ENCODE measurements at regions not wholly inside any gene's neighbourhood (a gene's known extent, or its start where the extent isn't known, plus 50 kb on each side); places are given as distances from the start of the nearest gene placed in this dataset.
A peak's percentile ranks its signal among the peaks of the same experiment; 100 is the strongest.

- no peak for ATAC-seq
- Histone ChIP-seq H3K27ac (peak overlapping the region; percentile 31 to 85 (median 82)), H3K4me3 (no peak overlapping the region), H3K36me3 (no peaks in the 10 kb centered on the region), H3K4me1 (peaks cover 4 to 92% (median 43%) of the 10 kb centered on the region in 3 donors), H3K27me3 (no peaks in the 10 kb centered on the region), H3K9me3 (no peaks in the 10 kb centered on the region)
- TF ChIP-seq POLR2AphosphoS5 (IDR thresholded peaks at IDR 0.05): peak; percentile 58
- no peak for TF ChIP-seq POLR2A (IDR thresholded peaks at IDR 0.05)
- no peak for TF ChIP-seq EP300 (IDR thresholded peaks at IDR 0.05)
- no peak for TF ChIP-seq CTCF (IDR thresholded peaks at IDR 0.05)
- WGBS, 2 donors (ENCODE audit: low coverage in 1 of 2): 35 to 47% methylated on average over 9 to 10 of the region's 16 CpGs
Measured at GRCh38 chr1:234915924-234916675, 212.5 kb downstream of the TOMM20 start.

DNA sequence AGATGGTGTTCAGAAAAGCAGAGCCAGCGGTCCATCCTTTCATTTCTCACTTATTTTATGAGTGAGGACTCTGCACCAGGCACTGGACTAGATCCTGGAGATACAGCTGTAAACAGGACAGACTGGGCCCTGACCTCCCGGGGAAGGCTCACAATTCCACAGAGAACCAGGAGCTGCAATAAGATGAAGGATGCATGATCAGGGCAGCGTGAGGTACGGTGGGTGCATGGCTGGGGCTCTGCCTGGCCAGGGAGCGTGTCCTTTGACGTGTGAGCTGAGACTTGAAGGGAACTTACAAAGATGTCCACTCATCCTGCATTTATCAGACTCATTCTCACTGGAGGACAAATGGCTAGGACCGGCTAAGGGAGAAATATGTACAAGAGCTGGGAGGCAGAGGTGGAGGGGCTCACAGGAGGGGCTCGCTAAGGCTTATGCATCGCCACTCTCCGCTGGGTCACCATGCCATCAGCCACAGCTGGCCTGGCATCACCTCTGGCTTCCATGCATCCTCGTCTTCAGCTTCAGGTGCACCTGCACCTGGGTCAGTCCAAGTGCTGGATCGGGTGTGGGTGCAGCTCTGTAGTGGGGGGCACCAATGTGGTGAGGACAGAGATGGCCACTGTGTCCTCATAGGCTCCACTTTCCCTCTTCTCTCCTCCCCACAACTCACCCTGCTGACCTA is 213.9 kb downstream of the TOMM20 start:
- TF ChIP-seq CTCF (IDR thresholded peaks at IDR 0.05) (no peak), EP300 (IDR thresholded peaks at IDR 0.05) (no peak), POLR2AphosphoS5 (IDR thresholded peaks at IDR 0.05) (no peak), POLR2A (IDR thresholded peaks at IDR 0.05) (no peak)
- ATAC-seq: no peak
- Histone ChIP-seq H3K9me3 (no peaks in the 10 kb centered on the region), H3K36me3 (no peaks in the 10 kb centered on the region), H3K4me3 (no peak overlapping the region), H3K4me1 (peaks cover 4 to 79% (median 40%) of the 10 kb centered on the region in 3 donors), H3K27me3 (no peaks in the 10 kb centered on the region), H3K27ac (peak overlapping the region in 3 of 4 donors; percentile 80 to 85 (median 84))
- WGBS, 2 donors (ENCODE audit: low coverage in 1 of 2): 60 to 100% methylated on average over 2 to 9 of the region's 12 CpGs

DNA sequence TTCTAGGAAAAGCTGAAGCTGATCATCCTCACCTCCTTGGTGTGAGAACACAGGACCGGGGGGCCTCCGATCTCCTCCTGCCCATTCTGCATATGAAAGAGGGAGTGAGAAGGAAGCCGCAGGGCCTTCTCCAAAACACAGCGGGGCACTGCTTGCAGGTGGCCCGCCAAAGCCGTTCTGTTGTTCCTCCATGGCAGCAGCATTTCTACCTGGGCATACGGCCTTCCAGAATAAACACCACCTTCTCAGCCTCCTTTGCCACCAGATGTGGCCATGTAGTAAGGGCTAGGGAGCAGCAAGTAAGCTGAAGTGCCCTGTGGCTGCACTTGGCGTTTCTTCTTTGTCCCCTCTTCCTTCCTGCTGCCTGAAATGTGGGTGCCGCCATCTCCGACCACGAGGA is 214.9 kb downstream of the TOMM20 start:
- Histone ChIP-seq H3K4me3 (no peak overlapping the region), H3K9me3 (no peaks in the 10 kb centered on the region), H3K27me3 (no peaks in the 10 kb centered on the region), H3K27ac (peak overlapping the region; percentile 31 to 85 (median 82)), H3K36me3 (no peaks in the 10 kb centered on the region), H3K4me1 (peaks cover 1 to 71% (median 31%) of the 10 kb centered on the region in 3 donors)
- TF ChIP-seq CTCF (IDR thresholded peaks at IDR 0.05) (no peak), POLR2AphosphoS5 (IDR thresholded peaks at IDR 0.05) (no peak), POLR2A (IDR thresholded peaks at IDR 0.05) (no peak), EP300 (IDR thresholded peaks at IDR 0.05) (no peak)
- WGBS, 2 donors (ENCODE audit: low coverage in 1 of 2): 95% methylated on average over 9 of the region's 11 CpGs; no CpG with 5 or more reads in 1 of the 2 donors
- ATAC-seq: no peak

DNA sequence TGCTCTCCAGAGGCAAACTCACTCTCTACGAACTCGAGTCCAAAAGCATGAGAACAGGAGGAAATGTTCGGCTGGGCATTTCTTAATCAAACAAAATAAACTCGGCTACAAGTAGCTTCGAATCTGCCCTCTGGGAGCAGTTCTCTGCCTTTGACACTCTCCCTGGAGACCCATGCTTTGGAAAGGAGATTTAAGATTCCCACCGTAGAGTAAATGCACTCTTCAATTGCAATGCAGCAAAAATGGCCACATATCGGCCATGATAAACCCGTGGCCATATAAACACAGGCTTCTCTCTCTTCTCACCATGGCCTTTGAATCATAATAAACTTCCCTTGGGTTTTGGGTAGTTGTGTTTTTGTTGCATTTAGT is 215.4 kb downstream of the TOMM20 start:
- H3K4me3 ChIP-seq: no peak overlapping the region
- H3K27ac ChIP-seq: peak overlapping the region; percentile 31 to 85 (median 82)
- H3K27me3 ChIP-seq: no peaks in the 10 kb centered on the region
- H3K4me1 ChIP-seq: peaks cover 0 to 71% (median 28%) of the 10 kb centered on the region in 3 donors
- no peaks in the 10 kb centered on the region for H3K36me3 ChIP-seq
- no peak for ATAC-seq
- TF ChIP-seq CTCF (IDR thresholded peaks at IDR 0.05) (no peak), POLR2A (IDR thresholded peaks at IDR 0.05) (no peak), EP300 (IDR thresholded peaks at IDR 0.05) (no peak), POLR2AphosphoS5 (IDR thresholded peaks at IDR 0.05) (no peak)
- H3K9me3 ChIP-seq: no peaks in the 10 kb centered on the region
- WGBS, 2 donors (ENCODE audit: low coverage in 1 of 2): 37 to 44% methylated on average over 4 to 6 of the region's 8 CpGs
